HG03571 (cell line): ENCODE measurements at regions not wholly inside any gene's neighbourhood (a gene's known extent, or its start where the extent isn't known, plus 50 kb on each side); places are given as distances from the start of the nearest gene placed in this dataset.
A peak's percentile ranks its signal among the peaks of the same experiment; 100 is the strongest.
"Not testable (repeated sequence)": the region's sequence is repeated elsewhere in the genome, so short reads cannot be mapped to it uniquely, and the experiment has no call there.

Experiments used
- ATAC-seq: cut with Tn5 transposase; IDR thresholded peaks from one replicate; pipeline ENCODE4 v1.9.1; 2021; ENCODE audit not compliant: unreplicated experiment

DNA sequence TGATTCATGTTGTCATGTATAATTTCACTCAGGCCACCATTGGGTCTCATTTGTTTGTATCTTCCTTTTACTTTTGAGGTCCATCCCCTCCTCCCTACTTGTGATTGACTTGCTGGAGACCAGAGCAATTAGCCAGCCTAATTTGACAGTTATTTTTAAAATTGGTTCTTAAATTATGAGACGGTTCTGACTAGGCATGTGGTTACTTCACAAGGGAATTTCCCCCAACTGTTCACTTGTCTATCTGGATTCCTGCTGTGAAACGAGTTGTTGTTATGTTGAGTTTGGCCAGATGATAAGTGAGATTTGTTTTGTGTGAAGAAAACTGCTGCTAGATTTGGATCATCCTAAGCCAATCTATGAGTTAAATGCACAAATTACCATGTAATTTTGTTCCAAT lies 359.1 kb downstream of the BARHL2 start:
- ATAC-seq: no peak

- ATAC-seq: peak; percentile 49
Observed at GRCh38 chr1:90356991-90357390, 360.1 kb downstream of the BARHL2 start.

DNA sequence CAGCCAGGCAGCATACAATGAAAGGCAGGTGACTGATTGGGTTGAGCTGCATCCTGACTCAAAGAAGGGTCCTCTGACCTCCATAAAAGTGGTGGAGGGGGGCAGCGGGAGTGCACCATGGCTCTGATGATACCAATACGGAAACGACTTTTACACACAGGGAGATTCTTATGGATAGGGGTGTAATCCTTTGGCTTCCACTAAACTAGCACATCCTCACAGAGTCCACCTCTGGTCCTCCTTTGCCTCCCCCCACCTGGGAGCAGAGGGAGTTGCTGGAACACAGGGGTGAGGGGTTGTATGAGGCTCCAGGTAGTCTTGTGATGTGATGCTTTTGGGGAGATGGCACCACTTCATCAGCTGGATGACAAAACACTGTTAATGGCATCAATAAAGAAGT lies 361.0 kb downstream of the BARHL2 start:
- no peak for ATAC-seq

DNA sequence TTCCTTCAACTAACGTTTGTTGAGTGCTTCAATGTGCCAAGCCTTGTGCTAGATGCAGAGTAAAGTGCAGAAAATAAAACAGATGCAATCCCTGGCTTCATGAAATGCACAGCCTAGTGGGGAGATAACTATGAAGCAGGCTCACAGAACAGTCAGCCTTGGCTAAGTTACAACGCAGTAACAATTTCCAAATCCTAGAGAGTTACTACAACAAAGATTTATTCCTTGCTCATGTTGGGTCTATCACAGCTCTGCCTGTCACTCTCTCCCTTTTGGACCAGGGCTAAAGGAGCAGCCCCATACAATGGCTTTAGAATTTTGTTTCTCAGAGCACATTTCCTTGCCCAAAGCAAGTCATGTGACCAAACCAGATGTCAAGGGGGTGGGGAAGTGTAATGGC lies 359.8 kb downstream of the ZNF326 start:
- ATAC-seq: no peak

- no peak for ATAC-seq
Observed at GRCh38 chr1:90351019-90351418, 356.1 kb downstream of the ZNF326 start.

- no peak for ATAC-seq
Observed at GRCh38 chr1:90349510-90349909, 354.6 kb downstream of the ZNF326 start.

- no peak for ATAC-seq
Observed at GRCh38 chr1:90348934-90349333, 354.0 kb downstream of the ZNF326 start.

GRCh38 chr1:90348459-90348858 lies 353.5 kb downstream of the ZNF326 start:
- not testable (repeated sequence) for ATAC-seq

- no peak for ATAC-seq
Observed at GRCh38 chr1:90347366-90347765, 352.5 kb downstream of the ZNF326 start.

DNA sequence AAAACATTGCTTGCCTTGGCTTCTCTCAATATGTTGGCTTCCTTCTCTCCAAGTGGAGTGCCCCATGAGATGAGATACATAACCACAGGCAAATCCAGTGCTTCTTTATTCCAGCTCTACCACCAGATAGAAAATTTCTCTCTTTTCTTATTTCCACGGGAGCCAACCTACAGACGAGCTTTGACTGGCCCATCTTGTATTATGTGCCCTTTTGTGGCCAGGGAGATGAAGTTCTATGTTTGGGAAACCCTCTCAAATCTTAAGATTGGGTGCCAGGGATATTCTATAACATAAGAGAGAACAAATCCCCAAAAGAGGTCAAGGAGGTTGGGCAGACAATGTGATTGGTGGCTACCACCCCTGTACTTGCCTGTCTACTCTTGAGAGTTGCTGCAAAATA lies 351.8 kb downstream of the ZNF326 start:
- no peak for ATAC-seq

DNA sequence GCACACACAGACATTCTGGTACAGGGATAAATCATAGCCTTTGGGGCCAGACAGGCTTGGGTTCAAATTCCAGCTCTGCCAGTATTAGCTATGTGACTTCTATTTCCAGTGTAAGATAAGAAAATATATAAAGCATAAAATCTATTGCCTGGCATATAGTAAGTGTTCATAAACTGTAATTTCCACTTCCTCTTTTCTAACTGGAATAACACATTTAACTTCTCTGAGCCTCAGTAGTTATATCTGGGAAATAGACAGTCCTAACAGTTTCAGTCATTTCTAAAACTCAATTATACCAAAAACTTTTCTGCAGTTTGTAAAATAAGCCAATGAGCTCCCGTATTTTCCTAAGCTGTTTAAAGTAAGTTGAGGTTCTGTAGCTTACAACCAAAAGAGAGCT lies 351.4 kb downstream of the ZNF326 start:
- ATAC-seq: no peak

DNA sequence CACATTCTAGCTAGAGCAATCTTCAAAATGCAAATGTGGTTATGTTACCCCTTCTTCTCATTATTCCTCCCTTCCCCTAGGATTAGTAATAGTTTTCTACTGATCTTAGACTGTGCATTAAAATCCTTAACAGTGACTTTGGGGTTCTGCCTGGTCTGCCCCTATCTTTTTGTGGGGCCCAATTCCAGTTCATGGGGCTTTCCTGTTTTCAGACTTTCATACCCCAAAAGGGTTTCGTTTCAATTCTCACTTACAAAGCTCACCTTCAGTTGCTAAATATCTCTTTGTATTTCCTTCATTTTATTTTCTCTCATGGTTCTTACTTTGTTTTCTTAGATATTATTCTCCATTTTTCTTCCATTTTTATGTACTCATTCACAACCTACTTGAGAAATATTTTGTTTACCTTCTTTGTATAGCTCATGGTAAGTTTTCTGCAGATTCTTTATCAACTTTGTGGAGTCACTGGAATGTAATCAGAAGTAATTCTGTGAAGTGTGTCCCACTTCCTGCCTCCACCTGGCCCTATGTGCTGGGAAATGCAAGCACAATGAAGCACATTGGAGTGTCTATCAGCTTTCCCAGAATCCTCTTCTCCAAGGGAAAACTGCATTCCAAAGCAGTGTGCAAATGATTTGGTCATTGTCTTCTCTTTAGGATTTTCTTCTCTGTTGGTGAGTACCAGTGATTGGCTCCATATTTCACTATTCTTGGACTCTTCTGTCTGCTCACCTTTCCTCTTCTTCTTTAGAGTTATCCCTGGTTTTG lies 350.2 kb downstream of the ZNF326 start:
- no peak for ATAC-seq

DNA sequence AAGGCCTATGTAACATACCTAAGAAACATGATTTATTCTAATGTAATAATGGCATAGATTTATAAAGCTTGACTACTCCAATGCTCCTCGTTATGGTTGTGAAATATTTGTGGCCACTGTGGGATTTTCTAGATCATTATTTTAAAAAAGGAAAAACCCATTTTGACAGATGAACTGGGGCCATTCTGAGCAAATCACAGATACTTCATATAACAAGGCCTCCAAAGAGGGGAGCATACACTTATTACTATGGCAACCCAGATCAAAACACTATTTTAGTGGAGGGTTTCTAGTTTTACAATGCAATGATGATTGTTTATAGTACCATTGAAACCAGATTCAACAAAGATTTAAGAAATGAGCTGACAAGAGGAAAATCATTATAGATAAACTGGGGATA lies 346.6 kb downstream of the ZNF326 start:
- ATAC-seq: no peak

DNA sequence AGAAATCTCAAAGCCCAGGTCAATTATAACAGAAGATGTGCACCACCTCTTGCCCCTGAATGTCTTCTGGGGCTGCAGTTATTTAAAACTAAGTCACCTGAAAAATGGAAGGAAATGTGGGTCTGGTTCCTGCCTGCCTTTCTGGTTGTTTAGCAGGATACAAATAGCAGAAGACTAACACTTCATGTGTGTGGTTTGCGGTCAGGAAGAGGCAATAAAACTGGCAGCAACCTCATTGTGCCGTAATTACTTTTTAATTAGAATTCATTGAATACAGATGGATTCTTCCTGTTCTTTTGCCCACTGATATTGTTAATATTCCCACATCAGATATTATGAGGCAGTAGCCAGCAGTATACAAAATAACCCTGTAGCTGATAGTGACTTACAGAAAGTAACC lies 345.7 kb downstream of the ZNF326 start:
- no peak for ATAC-seq

GRCh38 chr1:90339811-90340210 lies 344.9 kb downstream of the ZNF326 start:
- ATAC-seq: no peak

- no peak for ATAC-seq
Observed at GRCh38 chr1:90336552-90337324, 341.8 kb downstream of the ZNF326 start.

GRCh38 chr1:90335558-90335957 lies 340.6 kb downstream of the ZNF326 start:
- ATAC-seq: no peak

DNA sequence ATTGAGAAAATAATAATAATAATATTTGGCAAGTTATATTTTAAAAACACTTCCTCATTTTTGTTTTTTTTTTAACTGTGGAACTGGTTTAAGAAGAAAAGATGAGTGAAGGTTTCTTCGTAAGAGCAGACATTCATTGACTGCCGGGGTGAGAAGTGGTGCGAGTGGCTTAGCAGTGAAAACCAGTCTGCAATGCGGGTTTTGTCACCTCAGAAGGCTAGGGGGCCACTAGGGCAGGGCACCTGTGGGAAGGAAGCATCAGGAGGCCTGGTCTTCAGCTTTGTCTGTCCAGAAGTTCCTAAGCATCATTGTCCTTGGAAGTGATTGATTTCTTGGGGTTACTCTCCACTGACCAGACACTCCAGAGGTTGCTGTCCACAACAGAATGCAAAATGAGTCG lies 339.2 kb downstream of the ZNF326 start:
- ATAC-seq: no peak

DNA sequence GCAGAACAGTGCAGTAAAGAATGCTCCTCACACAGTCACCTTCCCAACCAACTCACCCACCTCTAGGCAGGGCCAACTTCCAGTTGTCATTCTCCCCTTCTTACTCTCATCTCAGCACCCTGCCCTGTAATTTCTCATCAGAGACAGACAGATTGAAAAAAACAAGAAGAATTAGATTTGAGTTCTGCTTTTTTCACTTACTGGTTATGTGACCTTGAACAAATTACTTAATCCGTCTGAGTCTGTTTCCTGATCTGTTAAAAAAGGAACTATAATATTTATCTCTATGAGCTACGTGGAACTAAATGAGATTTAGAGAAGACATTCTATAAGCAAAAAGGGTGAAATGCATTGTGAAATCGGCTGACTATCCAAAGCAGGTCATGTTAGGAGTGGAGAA lies 330.3 kb downstream of the ZNF326 start:
- no peak for ATAC-seq

DNA sequence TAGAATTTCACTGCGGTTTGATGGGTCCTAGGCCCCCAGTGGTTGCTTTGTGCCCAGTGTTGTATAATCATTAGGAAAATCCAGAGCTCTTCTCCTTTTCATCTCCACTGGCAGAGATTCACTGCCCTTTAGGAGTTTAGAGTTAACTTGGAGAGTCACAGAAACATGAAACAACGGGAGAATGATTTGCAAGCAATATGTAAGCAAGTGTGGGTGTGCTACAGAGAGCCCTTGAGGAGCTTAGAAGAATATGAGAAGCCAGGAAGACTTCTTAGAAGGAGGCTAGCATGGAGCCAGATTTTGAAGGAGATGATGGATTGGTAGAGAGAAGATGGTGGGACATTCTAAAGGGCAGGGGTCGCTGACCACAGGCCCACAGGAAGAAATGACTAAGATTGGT lies 327.3 kb downstream of the ZNF326 start:
- ATAC-seq: no peak

DNA sequence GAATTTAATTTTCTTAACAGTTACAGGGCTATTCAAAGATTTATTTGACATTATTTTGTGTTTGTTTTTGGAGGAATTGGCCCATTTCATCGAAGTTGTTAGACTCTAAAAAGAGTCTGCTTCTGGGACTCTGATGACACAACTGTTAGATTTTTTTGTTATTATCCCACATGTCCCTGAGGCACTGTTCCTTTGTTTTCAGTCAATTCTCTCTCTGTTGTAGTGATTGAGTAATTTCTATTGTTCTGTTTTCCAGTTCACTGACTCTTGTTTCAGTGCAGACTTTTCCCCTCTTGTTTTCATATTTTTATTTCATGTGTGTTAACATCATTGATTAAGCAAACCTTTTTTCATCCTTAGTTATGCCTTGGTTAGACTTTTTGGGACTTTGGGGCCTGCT lies 325.0 kb downstream of the ZNF326 start:
- ATAC-seq: no peak

- no peak for ATAC-seq
Observed at GRCh38 chr1:90318431-90318830, 323.5 kb downstream of the ZNF326 start.

DNA sequence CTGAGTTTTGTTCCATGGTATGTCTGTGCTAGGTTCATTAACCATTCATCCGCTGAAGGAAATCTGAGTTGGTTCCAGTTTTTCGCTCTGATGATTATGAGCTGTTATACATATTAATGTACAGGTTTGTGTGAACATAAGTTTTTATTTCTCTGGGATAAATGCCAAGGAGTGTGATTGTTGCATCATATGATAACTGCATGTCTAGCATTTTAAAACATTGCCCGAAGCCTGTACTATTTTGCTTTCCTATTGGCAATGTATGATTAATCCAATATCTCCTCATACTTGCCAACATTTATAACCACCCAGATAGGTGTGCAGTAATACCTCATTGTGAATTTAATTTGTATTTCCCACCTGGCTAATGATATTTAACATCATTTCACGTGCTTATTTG lies 322.7 kb downstream of the ZNF326 start:
- ATAC-seq: no peak
